LNCAP (cell line): ENCODE measurements at regions not wholly inside any gene's neighbourhood (a gene's known extent, or its start where the extent isn't known, plus 50 kb on each side); places are given as distances from the start of the nearest gene placed in this dataset.

Experiments used
- TF ChIP-seq, protein P1 (sequence below): fragments of 450-650 bp; IDR thresholded peaks from 2 replicates; pipeline ENCODE4 v1.5.1; 2017; ENCODE audit warnings: mild to moderate bottlenecking

DNA sequence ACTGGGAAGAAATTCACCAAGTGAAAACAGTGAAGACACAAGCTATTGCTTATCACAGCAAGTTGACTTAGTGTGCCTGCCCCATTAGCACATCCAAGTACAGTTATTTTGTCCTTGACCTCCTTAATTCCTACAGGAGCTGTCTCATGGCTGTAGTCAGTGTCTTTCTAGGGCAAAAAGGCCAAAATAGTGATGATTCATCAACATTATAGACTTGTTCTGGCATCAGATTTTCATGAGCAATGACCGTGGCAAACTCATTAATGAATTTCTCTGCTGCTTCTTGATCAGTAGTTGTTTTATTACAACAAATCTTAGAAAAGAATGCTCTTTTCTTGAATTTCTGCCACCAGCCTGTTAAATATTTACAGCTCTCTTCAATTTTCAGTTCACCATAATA is 1169.3 kb upstream of the DDX18 start:
- TF ChIP-seq, protein P1, sequence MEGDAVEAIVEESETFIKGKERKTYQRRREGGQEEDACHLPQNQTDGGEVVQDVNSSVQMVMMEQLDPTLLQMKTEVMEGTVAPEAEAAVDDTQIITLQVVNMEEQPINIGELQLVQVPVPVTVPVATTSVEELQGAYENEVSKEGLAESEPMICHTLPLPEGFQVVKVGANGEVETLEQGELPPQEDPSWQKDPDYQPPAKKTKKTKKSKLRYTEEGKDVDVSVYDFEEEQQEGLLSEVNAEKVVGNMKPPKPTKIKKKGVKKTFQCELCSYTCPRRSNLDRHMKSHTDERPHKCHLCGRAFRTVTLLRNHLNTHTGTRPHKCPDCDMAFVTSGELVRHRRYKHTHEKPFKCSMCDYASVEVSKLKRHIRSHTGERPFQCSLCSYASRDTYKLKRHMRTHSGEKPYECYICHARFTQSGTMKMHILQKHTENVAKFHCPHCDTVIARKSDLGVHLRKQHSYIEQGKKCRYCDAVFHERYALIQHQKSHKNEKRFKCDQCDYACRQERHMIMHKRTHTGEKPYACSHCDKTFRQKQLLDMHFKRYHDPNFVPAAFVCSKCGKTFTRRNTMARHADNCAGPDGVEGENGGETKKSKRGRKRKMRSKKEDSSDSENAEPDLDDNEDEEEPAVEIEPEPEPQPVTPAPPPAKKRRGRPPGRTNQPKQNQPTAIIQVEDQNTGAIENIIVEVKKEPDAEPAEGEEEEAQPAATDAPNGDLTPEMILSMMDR: no peak

DNA sequence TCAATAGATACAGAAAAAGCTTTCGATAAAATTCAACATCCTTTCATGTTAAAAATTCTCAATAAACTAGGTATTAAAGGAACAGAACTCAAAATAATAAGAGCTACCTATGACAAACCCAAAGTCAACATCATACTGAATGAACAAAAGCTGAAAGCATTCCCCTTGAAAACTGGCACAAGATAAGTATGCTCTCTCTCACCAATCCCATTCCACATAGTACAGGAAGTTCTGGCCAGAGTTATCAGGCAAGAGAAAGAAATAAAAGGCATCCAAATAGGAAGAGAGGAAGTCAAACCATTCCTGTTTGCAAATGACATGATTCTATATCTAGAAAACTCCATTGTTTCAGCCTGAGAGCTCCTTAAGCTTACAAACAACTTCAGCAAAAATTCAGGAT is 1145.8 kb upstream of the DDX18 start:
- TF ChIP-seq, protein P1: no peak

DNA sequence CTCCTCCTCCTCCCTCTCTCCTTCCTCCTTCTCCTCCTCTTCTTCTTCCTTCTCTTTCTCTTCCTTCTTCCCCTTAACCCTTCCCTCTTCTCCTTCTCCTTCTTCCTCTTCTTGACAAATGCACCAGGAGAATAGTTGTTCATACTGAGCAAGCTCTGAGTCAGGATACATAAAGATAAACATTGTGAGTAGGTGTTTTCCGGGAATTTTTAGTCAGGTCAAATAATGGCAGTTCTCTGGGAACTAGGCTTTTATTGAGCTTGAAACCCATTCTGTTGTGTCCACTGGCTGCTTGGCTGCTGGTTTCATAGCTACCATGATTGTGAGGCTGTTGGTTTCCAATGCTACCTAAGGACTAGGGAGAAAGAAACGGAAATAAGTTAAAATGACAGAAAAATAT is 1144.7 kb upstream of the DDX18 start:
- TF ChIP-seq, protein P1: no peak

DNA sequence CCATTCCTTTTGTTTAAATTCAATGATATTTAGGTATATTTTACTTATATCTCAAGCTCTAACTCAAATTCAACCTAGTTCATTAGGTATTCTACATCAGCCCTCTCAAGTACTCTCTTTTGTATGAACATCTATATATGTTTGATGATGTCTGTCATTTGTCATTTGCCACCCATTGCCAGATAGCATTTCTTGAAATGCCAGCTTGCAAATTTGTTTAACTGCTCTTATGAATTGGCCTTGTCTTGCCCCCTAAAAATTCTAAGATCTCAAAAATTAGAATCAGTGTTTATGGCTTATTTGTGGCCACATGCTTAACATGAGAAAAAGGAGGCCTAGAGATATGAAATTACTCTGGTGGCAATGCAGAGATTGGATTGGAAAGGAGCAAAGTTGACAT is 1140.3 kb upstream of the DDX18 start:
- TF ChIP-seq, protein P1: no peak

DNA sequence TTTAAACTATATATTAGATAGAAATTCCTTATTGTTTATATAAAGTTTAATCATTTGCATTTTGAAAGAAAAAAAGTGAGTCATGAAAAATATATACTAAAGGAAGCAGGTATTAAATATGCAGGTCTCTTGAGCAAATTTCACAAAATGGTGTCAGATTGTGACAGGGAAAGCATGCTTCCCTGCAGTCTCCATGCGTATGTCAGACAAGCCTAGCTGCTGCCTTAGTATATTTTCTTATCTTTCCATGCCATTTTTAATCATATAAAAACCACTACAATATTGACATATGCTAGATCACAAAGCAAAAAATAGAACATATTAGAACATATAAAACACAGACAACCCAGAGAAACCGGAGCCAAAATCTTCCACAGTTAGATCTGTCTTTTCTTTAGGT is 1137.7 kb upstream of the DDX18 start:
- TF ChIP-seq, protein P1: no peak

DNA sequence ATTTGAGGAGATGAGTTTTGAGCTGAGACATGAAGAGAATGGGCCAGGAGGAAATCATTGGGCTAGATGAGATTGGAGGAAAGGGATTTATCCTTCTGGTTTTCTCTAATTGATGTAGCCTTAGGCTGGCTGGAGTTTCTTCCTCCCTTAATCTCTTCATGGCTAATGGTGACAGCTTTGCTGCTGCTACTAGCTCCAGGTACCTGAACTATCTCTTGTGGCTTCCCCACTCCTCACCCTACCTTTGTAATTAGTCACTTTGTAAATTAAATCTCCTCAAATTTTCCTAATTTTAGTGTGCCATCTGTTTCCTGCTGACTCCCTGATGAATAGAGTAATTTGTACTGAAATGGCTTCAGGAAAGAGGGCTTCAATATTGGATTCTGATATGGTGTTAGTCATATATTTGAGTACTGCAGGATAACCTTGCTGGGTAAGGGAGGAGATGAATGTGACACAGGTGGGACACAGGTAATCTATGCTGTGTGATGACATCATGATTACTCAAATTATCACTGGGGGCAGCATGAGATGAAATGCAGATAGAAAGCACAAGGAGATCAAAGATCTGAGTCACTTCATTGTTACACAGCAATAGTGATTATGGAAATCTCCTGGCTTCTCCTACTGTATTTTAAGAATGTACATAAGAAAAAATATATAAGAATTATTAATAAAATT is 1134.1 kb upstream of the DDX18 start:
- TF ChIP-seq, protein P1: no peak

DNA sequence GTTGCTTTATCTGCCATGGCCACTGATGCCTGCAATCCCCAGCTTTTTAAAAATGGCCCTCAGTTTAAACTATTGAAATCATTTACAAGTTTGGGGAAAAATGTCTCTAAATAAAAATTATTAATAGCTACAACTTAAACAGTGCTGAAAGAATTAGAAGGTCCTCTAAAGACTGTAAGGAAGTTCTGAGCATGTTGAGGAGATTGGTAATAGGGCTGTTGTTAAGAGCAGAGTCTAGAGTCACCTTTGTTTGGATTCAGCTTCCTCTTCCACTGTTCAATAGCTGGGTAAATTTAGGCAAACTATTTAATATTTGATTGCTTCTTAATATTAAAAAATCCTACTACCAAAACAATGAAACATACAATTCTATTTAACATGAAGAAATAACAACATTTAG is 1127.1 kb upstream of the DDX18 start:
- TF ChIP-seq, protein P1: no peak

DNA sequence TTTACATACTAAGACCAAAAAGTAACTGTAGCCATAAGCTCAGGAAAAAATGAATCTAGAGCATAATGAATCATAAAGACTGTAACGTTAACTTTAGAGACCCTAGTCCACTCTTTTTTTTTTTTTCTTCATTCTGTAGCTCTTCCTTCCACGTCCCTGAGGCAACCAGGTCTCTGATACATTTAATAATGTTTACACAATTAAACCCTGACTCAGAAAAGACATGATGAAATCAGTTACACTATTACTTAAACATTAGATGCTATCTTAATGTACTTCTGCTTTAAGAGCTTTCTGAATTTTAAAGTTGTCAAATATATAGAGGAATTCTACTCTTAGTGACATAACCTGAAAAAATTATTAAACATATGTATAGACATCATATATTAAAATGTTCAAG is 1121.5 kb upstream of the DDX18 start:
- TF ChIP-seq, protein P1: no peak
